Progenitor cell of endocrine pancreas (in vitro differentiated cells): ENCODE measurements at regions not wholly inside any gene's neighbourhood (a gene's known extent, or its start where the extent isn't known, plus 50 kb on each side); places are given as distances from the start of the nearest gene placed in this dataset.

Experiments
- DNase-seq: peaks from one replicate; pipeline ENCODE4 v3.0.0; 2021; ENCODE audit warnings: low spot score; ENCODE audit not compliant: unreplicated experiment
- H3K27ac Mint-ChIP-seq: 2 replicates; pipeline ENCODE4 v1.8.0; 2021; ENCODE audit warnings: mild to moderate bottlenecking, moderate library complexity, mixed read lengths
- H3K27me3 Mint-ChIP-seq: 2 replicates; pipeline ENCODE4 v1.8.0; 2021; ENCODE audit warnings: mixed read lengths
- H3K36me3 Mint-ChIP-seq: 2 replicates; pipeline ENCODE4 v1.8.0; 2022; ENCODE audit warnings: mixed read lengths; ENCODE audit not compliant: insufficient read depth
- H3K4me1 Mint-ChIP-seq: 2 replicates; pipeline ENCODE4 v1.8.0; 2021; ENCODE audit warnings: low read depth, mixed read lengths
- H3K4me3 Mint-ChIP-seq: 2 replicates; pipeline ENCODE4 v1.8.0; 2021; ENCODE audit warnings: low read depth, mild to moderate bottlenecking, moderate library complexity, mixed read lengths
- H3K9me3 Mint-ChIP-seq: 2 replicates; pipeline ENCODE4 v1.8.0; 2021; ENCODE audit warnings: low read depth, mixed read lengths
- CTCF ChIP-seq: fragments of 200-600 bp; sonication (generic); IDR thresholded peaks from one replicate; pipeline ENCODE4 v1.5.0; 2021; ENCODE audit warnings: antibody characterized with exemption, mild to moderate bottlenecking; ENCODE audit not compliant: unreplicated experiment

DNA sequence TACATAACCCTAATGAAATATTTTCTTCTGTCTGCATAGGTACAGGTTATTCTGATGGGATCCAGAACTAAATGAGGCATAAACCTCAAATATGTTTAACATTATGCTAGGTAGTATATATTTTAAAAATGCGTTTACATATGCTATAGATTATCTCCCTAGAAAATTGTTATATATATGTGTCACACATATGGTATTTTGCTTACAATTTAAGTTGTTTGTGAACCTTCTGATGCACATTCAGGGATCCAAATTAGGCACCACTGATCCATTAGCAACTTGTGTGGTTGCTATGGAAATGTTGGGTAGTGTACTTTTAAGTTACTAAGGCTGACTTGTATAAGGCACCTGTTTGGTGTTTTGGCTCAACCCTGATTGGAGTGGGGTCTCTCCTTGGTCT, 456.7 kb downstream of the AEBP2 start:
- no peaks in the 10 kb centered on the region for H3K27me3 Mint-ChIP-seq
- H3K9me3 Mint-ChIP-seq, result peaks cover 12% of the 10 kb centered on the region
- DNase-seq, result no peak
- peaks cover 6% of the 10 kb centered on the region for H3K4me1 Mint-ChIP-seq
- TF ChIP-seq CTCF, result no peak
- H3K4me3 Mint-ChIP-seq, result no peak overlapping the region
- H3K27ac Mint-ChIP-seq, result no peak overlapping the region
- peaks cover 3% of the 10 kb centered on the region for H3K36me3 Mint-ChIP-seq

DNA sequence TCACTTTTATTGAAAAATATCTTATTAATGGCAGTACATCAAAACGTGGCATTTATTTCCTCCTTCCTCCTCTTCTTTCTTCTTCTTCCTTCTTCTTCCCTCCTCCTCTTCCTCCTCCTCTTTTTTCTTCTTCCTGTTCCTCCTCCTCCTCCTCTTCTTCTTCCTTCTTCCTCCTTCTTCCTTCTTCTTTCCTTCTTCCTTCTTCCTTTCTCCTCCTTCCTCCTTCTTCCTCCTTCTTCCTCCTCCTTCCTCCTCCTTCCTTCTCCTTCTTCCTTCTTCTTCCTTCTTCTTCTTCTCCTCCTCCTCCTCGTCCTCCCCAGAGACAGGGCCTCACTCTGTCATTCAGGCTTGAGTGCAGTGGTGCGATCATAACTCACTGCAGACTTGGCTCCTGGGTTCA, 457.2 kb downstream of the AEBP2 start:
- Mint-ChIP-seq H3K36me3 (peaks cover 3% of the 10 kb centered on the region), H3K4me3 (no peak overlapping the region), H3K27ac (no peak overlapping the region), H3K9me3 (peaks cover 15% of the 10 kb centered on the region), H3K27me3 (no peaks in the 10 kb centered on the region), H3K4me1 (peaks cover 3% of the 10 kb centered on the region)
- TF ChIP-seq CTCF, result no peak
- no peak for DNase-seq

GRCh38 chr12:19897900-19898408, 458.7 kb downstream of the AEBP2 start:
- Mint-ChIP-seq H3K9me3 (peaks cover 21% of the 10 kb centered on the region), H3K36me3 (peaks cover 4% of the 10 kb centered on the region), H3K4me3 (no peak overlapping the region), H3K27ac (no peak overlapping the region), H3K27me3 (no peaks in the 10 kb centered on the region), H3K4me1 (no peaks in the 10 kb centered on the region)
- no peak for DNase-seq
- TF ChIP-seq CTCF, result no peak

GRCh38 chr12:19901841-19902240, 462.5 kb downstream of the AEBP2 start:
- H3K27ac Mint-ChIP-seq, result no peak overlapping the region
- no peak for TF ChIP-seq CTCF
- peaks cover 25% of the 10 kb centered on the region for H3K9me3 Mint-ChIP-seq
- H3K27me3 Mint-ChIP-seq, result no peaks in the 10 kb centered on the region
- peaks cover 4% of the 10 kb centered on the region for H3K36me3 Mint-ChIP-seq
- H3K4me3 Mint-ChIP-seq, result no peak overlapping the region
- DNase-seq, result no peak
- no peaks in the 10 kb centered on the region for H3K4me1 Mint-ChIP-seq

GRCh38 chr12:19904819-19905218, 463.5 kb upstream of the PDE3A start:
- no peak overlapping the region for H3K27ac Mint-ChIP-seq
- H3K9me3 Mint-ChIP-seq, result peaks cover 17% of the 10 kb centered on the region
- no peak for TF ChIP-seq CTCF
- peaks cover 10% of the 10 kb centered on the region for H3K4me1 Mint-ChIP-seq
- H3K36me3 Mint-ChIP-seq, result peaks cover 3% of the 10 kb centered on the region
- H3K27me3 Mint-ChIP-seq, result no peaks in the 10 kb centered on the region
- no peak overlapping the region for H3K4me3 Mint-ChIP-seq
- no peak for DNase-seq
